Mesenchymal stem cell (in vitro differentiated cells and primary cell): ENCODE measurements at regions not wholly inside any gene's neighbourhood (a gene's known extent, or its start where the extent isn't known, plus 50 kb on each side); places are given as distances from the start of the nearest gene placed in this dataset.

Experiments used
- DNase-seq: peaks from one replicate; pipeline ENCODE4 v3.0.0-alpha.2; 2013
- H2AFZ ChIP-seq: one replicate; pipeline ENCODE4 v1.6.1; 2013; ENCODE audit warnings: low read depth, mild to moderate bottlenecking, control low read depth, inconsistent platforms, low read length, moderate library complexity
- H2AK5ac ChIP-seq: 2 replicates; pipeline ENCODE4 v1.6.1; 2013; ENCODE audit warnings: low read length, moderate library complexity, mild to moderate bottlenecking, inconsistent platforms; ENCODE audit not compliant: severe bottlenecking
- H2BK120ac ChIP-seq: one replicate; pipeline ENCODE4 v1.6.1; 2013; ENCODE audit warnings: low read depth, mild to moderate bottlenecking, inconsistent platforms, low read length, moderate library complexity
- H2BK12ac ChIP-seq, 2 experiments: one replicate each; pipeline ENCODE4 v1.6.1; 2013; ENCODE audit warnings: inconsistent platforms in 2 of 2, low read length in 2 of 2, mild to moderate bottlenecking in 2 of 2, moderate library complexity in 2 of 2, control low read depth in 1 of 2
- H2BK15ac ChIP-seq: one replicate; pipeline ENCODE4 v1.6.1; 2013; ENCODE audit warnings: mild to moderate bottlenecking, low read depth, inconsistent platforms; ENCODE audit not compliant: poor library complexity, severe bottlenecking
- H2BK5ac ChIP-seq: 2 replicates; pipeline ENCODE4 v1.6.1; 2013; ENCODE audit warnings: low read depth, mild to moderate bottlenecking, low read length, control low read depth, inconsistent platforms; ENCODE audit not compliant: poor library complexity, severe bottlenecking
- H3K14ac ChIP-seq, 2 experiments: one replicate each; pipeline ENCODE4 v1.6.1; 2013; ENCODE audit warnings: inconsistent platforms in 2 of 2, low read length in 2 of 2, control low read depth in 1 of 2, mild to moderate bottlenecking in 1 of 2, moderate library complexity in 1 of 2
- H3K18ac ChIP-seq, 2 experiments: one replicate each; pipeline ENCODE4 v1.6.1; 2013; ENCODE audit warnings: inconsistent platforms in 2 of 2, low read length in 2 of 2, control low read depth in 1 of 2, low read depth in 1 of 2, mild to moderate bottlenecking in 1 of 2
- H3K23ac ChIP-seq, 2 experiments: one replicate each; pipeline ENCODE4 v1.6.1; 2013; ENCODE audit warnings: inconsistent platforms in 2 of 2, low read length in 2 of 2, mild to moderate bottlenecking in 2 of 2, moderate library complexity in 2 of 2, control low read depth in 1 of 2
- H3K27ac ChIP-seq: 2 replicates; pipeline ENCODE4 v1.5.1; 2013; ENCODE audit warnings: mild to moderate bottlenecking, moderate library complexity, low read length, control low read depth, inconsistent platforms; ENCODE audit not compliant: poor library complexity, severe bottlenecking
- H3K27me3 ChIP-seq, 2 experiments: 2 replicates each; pipeline versions ENCODE4 v1.6.1 to v1.7.0; 2013; ENCODE audit warnings: low read length in 2 of 2, mild to moderate bottlenecking in 2 of 2, moderate library complexity in 2 of 2, control low read depth in 1 of 2, inconsistent platforms in 1 of 2; ENCODE audit not compliant: control insufficient read depth in 1 of 2, insufficient read depth in 1 of 2
- H3K36me3 ChIP-seq, 2 experiments: 2 replicates each; pipeline versions ENCODE4 v1.6.1 to v1.7.0; 2013; ENCODE audit warnings: low read length in 2 of 2, control low read depth in 1 of 2, inconsistent platforms in 1 of 2, low read depth in 1 of 2, mild to moderate bottlenecking in 1 of 2; ENCODE audit not compliant: insufficient read depth in 2 of 2, control insufficient read depth in 1 of 2
- H3K4ac ChIP-seq, 2 experiments: one replicate each; pipeline ENCODE4 v1.6.1; 2013; ENCODE audit warnings: inconsistent platforms in 2 of 2, low read length in 2 of 2, mild to moderate bottlenecking in 2 of 2, moderate library complexity in 2 of 2, control low read depth in 1 of 2, low read depth in 1 of 2
- H3K4me1 ChIP-seq: 2 replicates; pipeline ENCODE4 v1.6.1; 2013; ENCODE audit warnings: low read depth, low read length, control low read depth; ENCODE audit not compliant: control insufficient read depth, insufficient read depth
- H3K4me2 ChIP-seq: 2 replicates; pipeline ENCODE4 v1.6.1; 2013; ENCODE audit warnings: low read length, mild to moderate bottlenecking, inconsistent platforms; ENCODE audit not compliant: poor library complexity, severe bottlenecking
- H3K4me3 ChIP-seq, 2 experiments: 2 replicates each; pipeline versions ENCODE4 v1.5.1 to v1.7.0; 2013; ENCODE audit warnings: low read length in 2 of 2, mild to moderate bottlenecking in 2 of 2, control low read depth in 1 of 2, low read depth in 1 of 2; ENCODE audit not compliant: insufficient read depth in 1 of 2
- H3K79me1 ChIP-seq: replicated peaks from 2 replicates; pipeline ENCODE4 v1.6.1; 2013; ENCODE audit warnings: mild to moderate bottlenecking, control low read depth, low read length, inconsistent platforms; ENCODE audit not compliant: poor library complexity, severe bottlenecking
- H3K9ac ChIP-seq: 2 replicates; pipeline ENCODE4 v1.7.0; 2013; ENCODE audit warnings: mild to moderate bottlenecking, low read length, moderate library complexity
- H3K9me3 ChIP-seq: 2 replicates; pipeline ENCODE4 v1.7.0; 2013; ENCODE audit warnings: mild to moderate bottlenecking, low read length; ENCODE audit not compliant: control insufficient read depth
- H4K8ac ChIP-seq: one replicate; pipeline ENCODE4 v1.6.1; 2013; ENCODE audit warnings: inconsistent platforms, mild to moderate bottlenecking, low read length, moderate library complexity
- H4K91ac ChIP-seq: one replicate; pipeline ENCODE4 v1.6.1; 2013; ENCODE audit warnings: mild to moderate bottlenecking, low read length, inconsistent platforms
- WGBS: methylation state at CpG from one replicate; pipeline ENCODE4 v1.1.7; 2013; ENCODE audit warnings: mixed read lengths; 5-methylcytosine and 5-hydroxymethylcytosine counted together

- H4K91ac ChIP-seq: no peak overlapping the region
- no peak overlapping the region for H3K4me3 ChIP-seq
- H3K23ac ChIP-seq: no peak overlapping the region
- no peak overlapping the region for H3K14ac ChIP-seq
- no peak overlapping the region for H2AFZ ChIP-seq
- peak overlapping the region in 1 of 2 experiments; percentile 11 for H3K4ac ChIP-seq
- no peak overlapping the region for H3K27ac ChIP-seq
- H2BK120ac ChIP-seq: no peak overlapping the region
- no peak overlapping the region for H4K8ac ChIP-seq
- peaks cover 5% of the 10 kb centered on the region for H3K4me1 ChIP-seq
- no peaks in the 10 kb centered on the region for H3K36me3 ChIP-seq
- no peak overlapping the region for H3K4me2 ChIP-seq
- no peak overlapping the region for H2BK12ac ChIP-seq
- no peak overlapping the region for H2BK5ac ChIP-seq
- no peak overlapping the region for H2AK5ac ChIP-seq
- H3K9me3 ChIP-seq: no peaks in the 10 kb centered on the region
- no peaks in the 10 kb centered on the region for H3K79me1 ChIP-seq
- H2BK15ac ChIP-seq: no peak overlapping the region
- H3K18ac ChIP-seq: no peak overlapping the region
- DNase-seq: no peak
- WGBS: 98% methylated on average over 3 of the region's 3 CpGs
- H3K27me3 ChIP-seq: no peaks in the 10 kb centered on the region
- no peak overlapping the region for H3K9ac ChIP-seq
Observed at GRCh38 chr4:138407329-138407728, 165.2 kb upstream of the SLC7A11 start.

DNA sequence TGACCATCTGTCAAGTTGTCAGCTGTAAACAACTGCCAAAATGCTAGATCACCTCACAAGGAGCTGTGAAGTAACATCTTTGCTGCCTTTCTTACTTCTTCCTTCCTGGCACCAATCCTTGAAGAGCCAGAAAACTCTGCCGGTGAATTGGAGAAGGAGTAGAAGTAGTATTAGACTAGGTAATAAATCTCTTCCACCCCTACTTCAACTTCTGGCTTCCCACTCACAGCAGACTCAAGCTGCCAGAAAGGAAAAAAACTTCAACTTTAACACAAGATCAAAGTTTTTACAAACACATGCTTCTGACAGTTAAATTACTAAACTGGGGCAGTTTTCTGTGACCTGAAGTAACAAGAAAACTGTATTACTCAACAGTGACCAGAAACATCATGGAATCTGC lies 164.7 kb upstream of the SLC7A11 start:
- no peaks in the 10 kb centered on the region for H3K9me3 ChIP-seq
- no peak overlapping the region for H4K8ac ChIP-seq
- H2BK12ac ChIP-seq: no peak overlapping the region
- H2BK5ac ChIP-seq: no peak overlapping the region
- H2AK5ac ChIP-seq: no peak overlapping the region
- H3K4me1 ChIP-seq: peaks cover 5% of the 10 kb centered on the region
- no peak overlapping the region for H3K4me2 ChIP-seq
- peak overlapping the region; percentile 32 for H3K27ac ChIP-seq
- no peak overlapping the region for H3K4me3 ChIP-seq
- H3K4ac ChIP-seq: no peak overlapping the region
- peak overlapping the region in 1 of 2 experiments; percentile 70 for H3K18ac ChIP-seq
- no peak overlapping the region for H2BK120ac ChIP-seq
- WGBS: no CpG with 5 or more reads among the region's 1 CpG
- no peak overlapping the region for H3K23ac ChIP-seq
- H3K36me3 ChIP-seq: no peaks in the 10 kb centered on the region
- H4K91ac ChIP-seq: no peak overlapping the region
- no peak overlapping the region for H2AFZ ChIP-seq
- H3K27me3 ChIP-seq: no peaks in the 10 kb centered on the region
- H3K79me1 ChIP-seq: no peaks in the 10 kb centered on the region
- H2BK15ac ChIP-seq: no peak overlapping the region
- no peak overlapping the region for H3K9ac ChIP-seq
- DNase-seq: peak; percentile 38
- H3K14ac ChIP-seq: no peak overlapping the region

DNA sequence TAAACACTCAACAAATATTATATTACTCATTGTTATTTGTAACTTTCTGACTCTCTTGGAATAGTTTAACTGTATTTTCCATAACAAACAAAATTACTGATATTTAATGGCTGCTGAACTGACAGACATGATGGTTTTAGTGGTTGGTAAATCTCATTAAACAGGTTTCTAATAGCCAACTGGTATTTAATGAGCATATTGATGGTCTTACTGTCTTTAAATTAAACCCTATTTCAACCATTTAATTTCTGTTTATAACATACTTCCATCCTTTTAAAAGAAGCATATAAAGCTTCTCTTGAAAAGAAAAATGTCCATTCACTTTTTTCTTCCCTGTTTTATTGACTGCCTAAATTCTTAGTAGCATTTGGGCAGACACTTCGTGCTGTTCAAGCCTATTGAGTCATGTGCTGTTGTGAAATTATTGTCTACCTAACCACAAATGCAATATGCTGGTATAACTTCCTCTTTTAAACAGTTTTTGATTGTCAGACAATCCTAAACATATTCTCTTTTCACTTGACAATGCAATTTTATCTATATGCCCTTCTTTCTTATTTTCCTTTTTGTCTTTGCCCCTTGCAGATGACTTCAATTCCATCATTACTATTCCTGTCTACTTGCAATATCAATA lies 163.9 kb upstream of the SLC7A11 start:
- no peak overlapping the region for H2BK5ac ChIP-seq
- H3K14ac ChIP-seq: no peak overlapping the region
- no peak overlapping the region for H2BK15ac ChIP-seq
- H3K4ac ChIP-seq: no peak overlapping the region
- no peak overlapping the region for H2BK12ac ChIP-seq
- no peaks in the 10 kb centered on the region for H3K27me3 ChIP-seq
- H3K4me3 ChIP-seq: no peak overlapping the region
- peak; percentile 70 for DNase-seq
- no peak overlapping the region for H3K9ac ChIP-seq
- H2AFZ ChIP-seq: no peak overlapping the region
- no peak overlapping the region for H4K91ac ChIP-seq
- H2BK120ac ChIP-seq: no peak overlapping the region
- H4K8ac ChIP-seq: no peak overlapping the region
- no peak overlapping the region for H3K27ac ChIP-seq
- no peak overlapping the region for H2AK5ac ChIP-seq
- WGBS: 20% methylated on average over 1 of the region's 1 CpG
- no peaks in the 10 kb centered on the region for H3K79me1 ChIP-seq
- H3K36me3 ChIP-seq: no peaks in the 10 kb centered on the region
- H3K4me2 ChIP-seq: no peak overlapping the region
- peaks cover 5% of the 10 kb centered on the region for H3K4me1 ChIP-seq
- H3K9me3 ChIP-seq: no peaks in the 10 kb centered on the region
- no peak overlapping the region for H3K18ac ChIP-seq
- no peak overlapping the region for H3K23ac ChIP-seq

DNA sequence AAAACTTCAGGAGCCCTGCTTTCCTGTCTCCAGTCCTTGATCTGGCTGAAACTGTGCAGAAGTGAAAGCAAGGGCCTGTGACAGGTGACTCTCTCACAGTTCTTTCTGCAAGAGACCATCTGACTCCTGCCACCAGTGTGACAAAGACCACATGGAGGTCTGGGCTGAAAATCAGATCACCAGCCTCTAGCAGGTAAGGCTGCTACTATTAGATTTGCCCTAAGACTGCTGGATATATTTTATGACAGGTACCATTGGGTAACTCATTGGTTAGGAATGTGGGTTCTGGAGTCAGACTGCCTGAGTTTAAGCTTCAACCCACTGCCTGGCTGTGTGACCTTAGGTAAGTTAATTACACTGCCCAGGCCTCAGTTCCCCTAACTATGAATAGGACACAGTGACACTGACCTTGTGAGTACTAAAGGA lies 163.3 kb upstream of the SLC7A11 start:
- no peak overlapping the region for H2AFZ ChIP-seq
- H3K9ac ChIP-seq: no peak overlapping the region
- H3K9me3 ChIP-seq: no peaks in the 10 kb centered on the region
- H2BK12ac ChIP-seq: no peak overlapping the region
- no peak overlapping the region for H2BK5ac ChIP-seq
- H3K36me3 ChIP-seq: no peaks in the 10 kb centered on the region
- H3K79me1 ChIP-seq: no peaks in the 10 kb centered on the region
- H3K27ac ChIP-seq: peak overlapping the region; percentile 19
- no peak overlapping the region for H3K23ac ChIP-seq
- H2BK15ac ChIP-seq: no peak overlapping the region
- H3K4me2 ChIP-seq: no peak overlapping the region
- no peak overlapping the region for H2BK120ac ChIP-seq
- no peak overlapping the region for H3K4me3 ChIP-seq
- no peak overlapping the region for H3K4ac ChIP-seq
- H4K8ac ChIP-seq: no peak overlapping the region
- no peaks in the 10 kb centered on the region for H3K27me3 ChIP-seq
- DNase-seq: peak; percentile 18
- H3K18ac ChIP-seq: no peak overlapping the region
- no peak overlapping the region for H3K14ac ChIP-seq
- no peak overlapping the region for H4K91ac ChIP-seq
- H3K4me1 ChIP-seq: peaks cover 5% of the 10 kb centered on the region
- no peak overlapping the region for H2AK5ac ChIP-seq
